GM18873 (cell line): ENCODE measurements at regions not wholly inside any gene's neighbourhood (a gene's known extent, or its start where the extent isn't known, plus 50 kb on each side); places are given as distances from the start of the nearest gene placed in this dataset.
"Not testable (repeated sequence)": the region's sequence is repeated elsewhere in the genome, so short reads cannot be mapped to it uniquely, and the experiment has no call there.

ENCODE experiments used
- ATAC-seq: cut with Tn5 transposase; IDR thresholded peaks from one replicate; pipeline ENCODE4 v1.9.1; 2021; ENCODE audit warnings: mild to moderate bottlenecking, moderate library complexity, moderate number of reproducible peaks; ENCODE audit not compliant: unreplicated experiment, low FRiP score

GRCh38 chr16:87033541-87034300, 283.5 kb downstream of the C16orf95 start:
- no peak for ATAC-seq

GRCh38 chr16:87034317-87034716, 282.9 kb downstream of the C16orf95 start:
- ATAC-seq = no peak

- no peak for ATAC-seq
Observed at GRCh38 chr16:87035053-87035452, 282.1 kb downstream of the C16orf95 start.

- ATAC-seq = no peak
Observed at GRCh38 chr16:87037012-87037411, 280.2 kb downstream of the C16orf95 start.

GRCh38 chr16:87038528-87038927, 278.7 kb downstream of the C16orf95 start:
- ATAC-seq = not testable (repeated sequence)

- no peak for ATAC-seq
Observed at GRCh38 chr16:87040169-87041117, 276.7 kb downstream of the C16orf95 start.

- no peak for ATAC-seq
Observed at GRCh38 chr16:87041286-87041685, 275.9 kb downstream of the C16orf95 start.

- ATAC-seq = no peak
Observed at GRCh38 chr16:87042551-87043230, 274.5 kb downstream of the C16orf95 start.

- ATAC-seq = no peak
Observed at GRCh38 chr16:87043231-87044031, 273.8 kb downstream of the C16orf95 start.

GRCh38 chr16:87044032-87044382, 273.2 kb downstream of the C16orf95 start:
- no peak for ATAC-seq

GRCh38 chr16:87044829-87045228, 272.4 kb downstream of the C16orf95 start:
- no peak for ATAC-seq

- no peak for ATAC-seq
Observed at GRCh38 chr16:87045466-87046216, 271.6 kb downstream of the C16orf95 start.

GRCh38 chr16:87046235-87046634, 271.0 kb downstream of the C16orf95 start:
- no peak for ATAC-seq

GRCh38 chr16:87047221-87048037, 269.8 kb downstream of the C16orf95 start:
- no peak for ATAC-seq

GRCh38 chr16:87048038-87048729, 269.0 kb downstream of the C16orf95 start:
- no peak for ATAC-seq

- no peak for ATAC-seq
Observed at GRCh38 chr16:87048730-87049115, 268.5 kb downstream of the C16orf95 start.

GRCh38 chr16:87049216-87049615, 268.0 kb downstream of the C16orf95 start:
- ATAC-seq = not testable (repeated sequence)

GRCh38 chr16:87050142-87050541, 267.1 kb downstream of the C16orf95 start:
- ATAC-seq = no peak
